Upper lobe of left lung (tissue), 4 donors: ENCODE measurements at regions not wholly inside any gene's neighbourhood (a gene's known extent, or its start where the extent isn't known, plus 50 kb on each side); places are given as distances from the start of the nearest gene placed in this dataset.

Experiments used
- EP300 ChIP-seq, 4 donors: sonication (generic); formaldehyde crosslinking; IDR thresholded peaks; one replicate each; pipeline ENCODE4 v1.5.1; 2017; ENCODE audit warnings: antibody characterized with exemption in 4 of 4, control low read depth in 2 of 4
- POLR2A ChIP-seq, 4 donors: fragments of 450-650 bp; IDR thresholded peaks; one replicate each; pipeline ENCODE4 v1.5.1; 2016 to 2017; ENCODE audit warnings: antibody characterized with exemption in 4 of 4, mild to moderate bottlenecking in 2 of 4
- POLR2AphosphoS5 ChIP-seq, 2 donors: sonication (generic); formaldehyde crosslinking; IDR thresholded peaks; one replicate each; pipeline ENCODE4 v1.5.1; 2017; ENCODE audit warnings: antibody characterized with exemption in 2 of 2
- TF ChIP-seq, protein P1 (sequence below), 6 experiments: fragments of 450-650 bp in 4 of 6; fragments of 200-600 bp in 2 of 6; sonication (generic) in 2 of 6; IDR thresholded peaks; one replicate each; pipeline ENCODE4 v1.5.1; 2016 to 2019; ENCODE audit warnings: antibody characterized with exemption in 6 of 6

DNA sequence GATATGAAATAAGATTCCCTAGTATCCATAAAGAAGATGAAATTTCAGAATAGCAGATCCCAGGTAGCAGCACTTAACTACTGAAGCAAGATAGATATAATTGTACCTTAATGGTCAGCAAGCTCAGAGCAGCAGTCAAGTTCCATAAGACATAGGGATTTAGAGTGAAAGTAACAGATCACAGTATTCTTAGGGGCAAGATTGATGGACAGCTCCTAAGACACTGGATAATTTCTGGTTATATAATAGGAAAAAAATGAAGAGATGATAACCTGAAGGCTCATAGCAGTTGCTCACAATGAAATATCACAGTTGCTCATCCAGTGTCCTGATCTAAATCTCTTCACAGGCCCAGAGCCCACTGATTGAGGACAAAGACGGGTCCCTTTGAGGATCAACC lies 66.0 kb downstream of the SLC30A10 start:
- TF ChIP-seq, protein P1, sequence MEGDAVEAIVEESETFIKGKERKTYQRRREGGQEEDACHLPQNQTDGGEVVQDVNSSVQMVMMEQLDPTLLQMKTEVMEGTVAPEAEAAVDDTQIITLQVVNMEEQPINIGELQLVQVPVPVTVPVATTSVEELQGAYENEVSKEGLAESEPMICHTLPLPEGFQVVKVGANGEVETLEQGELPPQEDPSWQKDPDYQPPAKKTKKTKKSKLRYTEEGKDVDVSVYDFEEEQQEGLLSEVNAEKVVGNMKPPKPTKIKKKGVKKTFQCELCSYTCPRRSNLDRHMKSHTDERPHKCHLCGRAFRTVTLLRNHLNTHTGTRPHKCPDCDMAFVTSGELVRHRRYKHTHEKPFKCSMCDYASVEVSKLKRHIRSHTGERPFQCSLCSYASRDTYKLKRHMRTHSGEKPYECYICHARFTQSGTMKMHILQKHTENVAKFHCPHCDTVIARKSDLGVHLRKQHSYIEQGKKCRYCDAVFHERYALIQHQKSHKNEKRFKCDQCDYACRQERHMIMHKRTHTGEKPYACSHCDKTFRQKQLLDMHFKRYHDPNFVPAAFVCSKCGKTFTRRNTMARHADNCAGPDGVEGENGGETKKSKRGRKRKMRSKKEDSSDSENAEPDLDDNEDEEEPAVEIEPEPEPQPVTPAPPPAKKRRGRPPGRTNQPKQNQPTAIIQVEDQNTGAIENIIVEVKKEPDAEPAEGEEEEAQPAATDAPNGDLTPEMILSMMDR (IDR thresholded peaks at IDR 0.05), result no peak
- TF ChIP-seq POLR2A (IDR thresholded peaks at IDR 0.05) (no peak), POLR2AphosphoS5 (IDR thresholded peaks at IDR 0.05) (no peak), EP300 (IDR thresholded peaks at IDR 0.05) (no peak)
